ENCODE measurements at regions not wholly inside any gene's neighbourhood (a gene's known extent, or its start where the extent isn't known, plus 50 kb on each side); places are given as distances from the start of the nearest gene placed in this dataset.

DNA sequence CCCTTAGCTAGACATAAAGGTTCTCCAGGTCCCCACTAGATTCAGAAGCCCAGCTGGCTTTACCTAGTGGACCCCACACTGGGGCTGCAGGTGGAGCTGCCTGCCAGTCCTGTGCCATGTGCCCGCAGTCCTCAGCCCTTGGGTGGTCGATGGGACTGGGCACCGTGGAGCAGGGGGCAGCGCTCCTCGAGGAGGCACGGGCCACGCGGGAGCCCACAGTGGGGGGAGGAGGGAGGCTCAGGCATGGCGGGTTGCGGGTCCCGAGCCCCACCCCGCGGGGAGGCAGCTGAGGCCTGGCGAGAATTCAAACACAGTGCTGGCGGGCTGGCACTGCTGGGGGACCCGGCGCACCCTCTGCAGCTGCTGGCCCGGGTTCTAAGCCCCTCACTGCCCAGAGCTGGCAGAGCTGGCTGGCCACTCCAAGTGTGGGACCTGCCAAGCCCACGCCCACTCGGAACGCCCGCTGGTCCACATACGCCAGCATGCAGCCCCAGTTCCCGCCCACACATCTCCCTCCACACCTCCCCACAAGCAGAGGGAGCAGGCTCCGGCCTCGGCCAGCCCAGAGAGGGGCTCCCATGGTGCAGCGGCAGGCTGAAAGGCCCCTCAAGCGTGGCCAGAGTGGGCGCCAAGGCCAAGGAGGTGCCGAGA lies 119.7 kb upstream of the NRXN1 start:
- intact Hi-C loops (cut with DNase I; ENCODE audit: low total_unique reads), result no loop called here
- no peak for DNase-seq (ENCODE audit: low spot score in 2 of 2)
- TF ChIP-seq POLR2A (IDR thresholded peaks at IDR 0.05) (no peak), CTCF (IDR thresholded peaks at IDR 0.05) (no peak)
- 93 to 95% methylated on average over 28 to 30 of the region's 30 CpGs for WGBS, 2 donors
- no peak overlapping the region for H3K4me3 ChIP-seq (ENCODE audit: low read depth, poor library complexity, severe bottlenecking)

- TF ChIP-seq CTCF (IDR thresholded peaks at IDR 0.05), result no peak
- no peak for TF ChIP-seq POLR2A (IDR thresholded peaks at IDR 0.05)
- no peak overlapping the region for H3K4me3 ChIP-seq (ENCODE audit: low read depth, poor library complexity, severe bottlenecking)
- WGBS, 2 donors, result 86 to 87% methylated on average over 2 of the region's 2 CpGs
- DNase-seq (ENCODE audit: low spot score in 2 of 2), result no peak
- intact Hi-C loops (cut with DNase I; ENCODE audit: low total_unique reads), result no loop called here
Measured at GRCh38 chr2:51149725-51150124, 117.8 kb upstream of the NRXN1 start.

DNA sequence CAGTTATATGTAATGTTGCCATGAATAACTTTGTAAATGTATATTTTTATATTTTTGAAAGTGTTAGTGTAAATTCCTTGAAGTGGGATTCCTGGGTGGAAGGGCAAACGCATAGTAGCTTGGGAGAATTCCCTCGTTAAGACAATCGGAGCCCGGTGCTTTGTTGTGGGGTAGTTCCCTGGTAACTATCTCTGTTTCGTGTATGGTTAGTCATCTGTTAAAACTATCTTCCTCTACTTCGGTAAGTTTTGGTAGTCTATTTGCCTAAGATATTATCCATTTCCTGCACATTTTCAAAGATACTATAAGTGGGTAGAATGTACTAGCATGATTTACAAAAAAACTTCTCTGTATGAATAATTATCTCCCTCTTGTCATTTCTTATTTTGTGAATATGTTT lies 113.8 kb upstream of the NRXN1 start:
- intact Hi-C loops (cut with DNase I; ENCODE audit: low total_unique reads), result no loop called here
- no peak for DNase-seq (ENCODE audit: low spot score in 2 of 2)
- TF ChIP-seq POLR2A (IDR thresholded peaks at IDR 0.05) (no peak), CTCF (IDR thresholded peaks at IDR 0.05) (no peak)
- H3K4me3 ChIP-seq (ENCODE audit: low read depth, poor library complexity, severe bottlenecking), result no peak overlapping the region
- WGBS, 2 donors, result 81 to 84% methylated on average over 6 of the region's 6 CpGs

GRCh38 chr2:51120754-51121280 lies 88.9 kb upstream of the NRXN1 start:
- TF ChIP-seq CTCF (IDR thresholded peaks at IDR 0.05), result no peak
- no peak for TF ChIP-seq POLR2A (IDR thresholded peaks at IDR 0.05)
- WGBS, 2 donors, result 75 to 84% methylated on average over 3 of the region's 3 CpGs
- H3K4me3 ChIP-seq (ENCODE audit: low read depth, poor library complexity, severe bottlenecking), result no peak overlapping the region
- intact Hi-C loops (cut with DNase I; ENCODE audit: low total_unique reads), result no loop called here
- no peak for DNase-seq (ENCODE audit: low spot score in 2 of 2)

DNA sequence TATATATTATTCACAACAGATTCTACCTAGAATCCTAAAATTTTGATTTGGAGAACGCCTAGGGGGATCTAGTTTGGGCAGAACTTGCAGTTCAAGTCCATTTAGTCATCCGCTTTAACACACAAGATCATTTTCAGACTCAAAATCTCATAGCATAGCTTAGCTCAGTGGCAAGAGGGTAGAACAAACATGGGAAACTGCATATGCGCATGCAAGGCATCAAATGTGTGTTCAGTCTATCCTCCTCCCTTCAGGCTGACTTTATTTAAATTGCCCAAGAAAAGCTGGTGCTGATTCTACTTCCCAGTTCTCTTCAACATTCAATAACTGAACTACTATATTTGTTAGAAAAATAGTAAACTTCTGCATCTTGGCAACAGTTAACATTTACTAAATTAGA lies 79.6 kb upstream of the NRXN1 start:
- no peak for DNase-seq (ENCODE audit: low spot score in 2 of 2)
- 92 to 94% methylated on average over 3 of the region's 3 CpGs for WGBS, 2 donors
- H3K4me3 ChIP-seq (ENCODE audit: low read depth, poor library complexity, severe bottlenecking), result no peak overlapping the region
- intact Hi-C loops (cut with DNase I; ENCODE audit: low total_unique reads), result no loop called here
- TF ChIP-seq POLR2A (IDR thresholded peaks at IDR 0.05) (no peak), CTCF (IDR thresholded peaks at IDR 0.05) (no peak)

DNA sequence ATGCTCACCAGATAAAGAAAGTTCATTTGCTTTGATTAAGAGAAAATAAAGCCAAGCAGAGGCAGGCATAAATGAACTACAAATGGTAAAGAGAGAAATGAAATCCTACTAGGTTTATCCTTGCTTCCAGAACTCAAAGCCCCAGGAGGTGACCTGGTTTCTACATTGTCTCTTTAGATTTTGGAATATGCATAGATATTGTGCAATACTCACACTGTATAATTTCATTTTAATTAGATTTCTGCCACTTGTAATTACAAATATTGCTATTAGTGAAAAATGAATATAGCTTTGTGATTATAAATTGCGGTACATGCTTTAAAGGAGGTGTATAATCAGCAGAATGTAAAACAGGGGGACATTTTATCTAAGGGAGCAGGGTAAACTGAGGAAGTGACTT lies 76.9 kb upstream of the NRXN1 start:
- intact Hi-C loops (cut with DNase I; ENCODE audit: low total_unique reads), result no loop called here
- no peak for TF ChIP-seq CTCF (IDR thresholded peaks at IDR 0.05)
- no peak for TF ChIP-seq POLR2A (IDR thresholded peaks at IDR 0.05)
- no peak for DNase-seq (ENCODE audit: low spot score in 2 of 2)
- WGBS, 2 donors, result 96 to 97% methylated on average over 1 of the region's 1 CpG
- H3K4me3 ChIP-seq (ENCODE audit: low read depth, poor library complexity, severe bottlenecking), result no peak overlapping the region

All from lower leg skin (tissue), 4 donors.